ENCODE measurements at regions not wholly inside any gene's neighbourhood (a gene's known extent, or its start where the extent isn't known, plus 50 kb on each side); places are given as distances from the start of the nearest gene placed in this dataset.

DNA sequence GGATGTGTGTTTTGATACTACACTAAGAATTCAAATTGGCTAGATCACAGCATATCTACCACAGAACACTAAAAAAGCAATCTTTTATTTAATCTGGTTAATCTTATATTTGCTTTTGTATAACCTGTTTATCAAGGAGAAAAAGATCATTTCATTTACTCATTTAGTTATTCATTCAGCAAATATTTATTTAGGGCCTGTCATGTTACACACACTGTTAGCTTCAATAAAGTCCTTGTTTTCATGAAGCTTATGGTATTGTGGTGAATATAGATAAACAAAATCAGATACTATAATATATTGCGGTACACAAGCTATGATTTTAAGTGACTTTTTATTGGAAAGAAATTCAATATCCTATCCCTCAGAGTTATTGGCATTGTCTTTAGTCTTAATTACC is 350.8 kb downstream of the LRFN5 start:
- ChIA-PET POLR2A (no interaction called here), CTCF (no interaction called here)
- TF ChIP-seq FEZF1 (tag by site-specific recombination; IDR thresholded peaks at IDR 0.05) (no peak), ZNF623 (tag by site-specific recombination; IDR thresholded peaks at IDR 0.05) (no peak), ZNF513 (tag by site-specific recombination; IDR thresholded peaks at IDR 0.05) (no peak)
- H3K4me3 ChIP-seq (ENCODE audit: low read depth, low read length): no peak overlapping the region
- no peaks in the 10 kb centered on the region for H3K36me3 ChIP-seq (ENCODE audit: control insufficient read depth in 2 of 2, insufficient read depth in 1 of 2, low read length in 2 of 2)
- no peaks in the 10 kb centered on the region for H3K4me1 ChIP-seq (ENCODE audit: control insufficient read depth, insufficient read depth, low read length)
- H3K27ac ChIP-seq (ENCODE audit: extremely low read depth, low read depth, low read length): no peak overlapping the region
- H3K9me3 ChIP-seq (ENCODE audit: control insufficient read depth, insufficient read depth, low read depth, low read length): no peaks in the 10 kb centered on the region

Data from HEK293 (cell line).